GM20000 (cell line): ENCODE measurements at regions not wholly inside any gene's neighbourhood (a gene's known extent, or its start where the extent isn't known, plus 50 kb on each side); places are given as distances from the start of the nearest gene placed in this dataset.

Experiments
- DNase-seq: peaks from one replicate; pipeline ENCODE4 v3.0.0; 2012; ENCODE audit warnings: low spot score
- TF ChIP-seq, protein P1 (sequence below): IDR thresholded peaks from 2 replicates; pipeline ENCODE4 v1.5.1; 2012; ENCODE audit warnings: mild to moderate bottlenecking, control low read depth; ENCODE audit errors: extremely low read depth, missing control alignments

DNA sequence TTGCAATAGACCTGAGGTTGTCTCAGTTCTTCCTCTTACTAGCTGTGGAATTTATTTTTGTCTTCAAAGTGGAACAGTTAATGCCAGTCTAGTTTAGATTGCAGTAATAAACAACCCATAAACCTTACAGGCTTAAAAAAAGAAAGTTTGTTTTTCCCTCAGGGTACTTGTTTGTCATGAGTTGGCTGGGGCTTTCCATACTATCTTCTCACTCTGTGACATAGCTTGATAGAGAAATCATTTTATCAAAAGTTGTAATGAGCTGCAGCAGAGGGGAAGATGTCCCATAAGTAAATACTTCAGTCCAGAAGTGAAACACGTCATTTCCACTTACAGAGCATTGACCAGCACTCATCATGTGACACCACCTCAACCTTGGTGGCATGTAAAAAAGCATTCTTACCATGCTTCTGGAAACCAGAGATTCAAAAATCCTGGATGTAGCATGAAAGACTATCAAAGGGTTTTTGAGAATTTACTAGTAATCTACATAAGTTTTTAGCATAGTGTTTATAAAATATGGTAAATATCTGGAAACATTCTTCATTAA is 62.8 kb upstream of the COL11A1 start:
- TF ChIP-seq, protein P1, sequence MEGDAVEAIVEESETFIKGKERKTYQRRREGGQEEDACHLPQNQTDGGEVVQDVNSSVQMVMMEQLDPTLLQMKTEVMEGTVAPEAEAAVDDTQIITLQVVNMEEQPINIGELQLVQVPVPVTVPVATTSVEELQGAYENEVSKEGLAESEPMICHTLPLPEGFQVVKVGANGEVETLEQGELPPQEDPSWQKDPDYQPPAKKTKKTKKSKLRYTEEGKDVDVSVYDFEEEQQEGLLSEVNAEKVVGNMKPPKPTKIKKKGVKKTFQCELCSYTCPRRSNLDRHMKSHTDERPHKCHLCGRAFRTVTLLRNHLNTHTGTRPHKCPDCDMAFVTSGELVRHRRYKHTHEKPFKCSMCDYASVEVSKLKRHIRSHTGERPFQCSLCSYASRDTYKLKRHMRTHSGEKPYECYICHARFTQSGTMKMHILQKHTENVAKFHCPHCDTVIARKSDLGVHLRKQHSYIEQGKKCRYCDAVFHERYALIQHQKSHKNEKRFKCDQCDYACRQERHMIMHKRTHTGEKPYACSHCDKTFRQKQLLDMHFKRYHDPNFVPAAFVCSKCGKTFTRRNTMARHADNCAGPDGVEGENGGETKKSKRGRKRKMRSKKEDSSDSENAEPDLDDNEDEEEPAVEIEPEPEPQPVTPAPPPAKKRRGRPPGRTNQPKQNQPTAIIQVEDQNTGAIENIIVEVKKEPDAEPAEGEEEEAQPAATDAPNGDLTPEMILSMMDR, result no peak
- DNase-seq, result no peak

DNA sequence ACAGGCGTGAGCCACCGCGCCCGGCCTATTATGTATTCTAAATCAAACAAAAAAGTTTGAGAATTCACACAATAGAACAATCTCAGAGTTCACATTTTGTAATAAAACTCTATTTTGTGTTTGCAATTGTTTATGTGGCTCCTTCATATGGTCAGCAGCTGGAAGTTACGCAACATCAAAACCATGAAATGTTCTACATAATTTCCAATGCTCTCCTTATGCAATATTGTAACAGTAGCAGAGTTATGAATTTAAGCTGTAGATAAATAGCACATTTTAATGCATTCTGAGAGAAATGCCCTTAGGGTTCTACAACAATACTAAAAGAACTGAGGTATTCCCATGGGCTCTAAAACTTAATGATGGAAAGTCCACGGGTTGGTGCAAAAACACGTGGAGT is 62.3 kb upstream of the COL11A1 start:
- TF ChIP-seq, protein P1, result no peak
- DNase-seq, result no peak

DNA sequence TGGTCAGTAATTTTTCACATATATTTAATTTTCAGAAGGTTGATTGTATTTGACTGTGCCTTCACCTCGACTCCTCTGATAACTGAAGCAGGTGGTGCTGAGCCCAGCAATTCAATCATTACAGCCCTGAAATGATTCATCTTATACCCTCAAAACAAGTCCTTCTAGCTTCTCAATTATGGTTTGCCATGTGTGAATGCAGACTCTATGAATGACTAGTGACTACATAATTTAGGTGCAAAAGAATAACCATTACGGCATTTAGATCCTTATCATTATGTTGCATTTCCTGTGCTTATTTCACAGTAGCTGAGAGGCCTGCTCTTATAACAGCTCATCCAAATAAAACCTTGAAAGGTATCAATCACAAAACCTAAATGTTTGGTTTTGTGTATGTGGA is 54.0 kb upstream of the COL11A1 start:
- TF ChIP-seq, protein P1, result no peak
- no peak for DNase-seq

DNA sequence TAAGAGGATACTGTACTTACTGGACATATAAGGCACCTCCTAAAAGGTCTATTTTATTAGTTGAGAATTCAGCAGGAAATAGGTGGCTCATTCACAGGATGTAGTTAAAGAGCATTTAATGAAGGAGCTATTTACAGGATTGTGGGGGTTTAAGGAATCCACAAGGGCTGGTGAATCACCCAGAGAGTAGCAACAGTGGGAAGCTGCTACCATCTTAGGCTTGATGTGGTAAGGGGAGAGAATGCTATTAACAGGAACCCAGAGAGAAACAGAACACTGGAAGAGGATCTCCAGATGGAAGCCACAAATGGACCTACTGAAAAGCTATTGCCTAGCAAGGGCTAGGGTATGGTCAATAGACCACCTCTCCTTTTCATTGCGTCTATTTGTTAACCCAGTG is 52.0 kb upstream of the COL11A1 start:
- DNase-seq, result no peak
- TF ChIP-seq, protein P1, result no peak
